ENCODE measurements at regions not wholly inside any gene's neighbourhood (a gene's known extent, or its start where the extent isn't known, plus 50 kb on each side); places are given as distances from the start of the nearest gene placed in this dataset.

DNA sequence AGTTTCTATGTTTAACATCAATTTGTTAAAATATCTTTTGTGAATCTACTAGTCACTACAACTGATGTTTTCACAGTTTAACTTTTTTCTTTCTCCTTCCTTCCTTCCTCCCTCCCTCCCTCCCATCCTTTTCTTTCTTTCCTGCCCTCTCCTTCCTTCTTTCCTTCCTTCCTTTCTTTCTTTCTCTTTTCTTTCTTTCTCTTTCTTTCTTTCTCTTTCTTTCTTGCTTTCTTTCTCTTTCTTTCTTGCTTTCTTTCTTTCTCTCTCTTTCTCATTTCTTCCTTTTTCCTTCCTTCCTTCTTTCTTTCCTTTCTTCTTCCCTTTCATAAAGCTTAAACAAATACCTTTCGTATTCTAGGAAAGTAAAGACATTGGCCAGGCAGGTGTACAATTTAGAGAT, 2083.0 kb upstream of the CELF4 start:
- DNase-seq = no peak

DNA sequence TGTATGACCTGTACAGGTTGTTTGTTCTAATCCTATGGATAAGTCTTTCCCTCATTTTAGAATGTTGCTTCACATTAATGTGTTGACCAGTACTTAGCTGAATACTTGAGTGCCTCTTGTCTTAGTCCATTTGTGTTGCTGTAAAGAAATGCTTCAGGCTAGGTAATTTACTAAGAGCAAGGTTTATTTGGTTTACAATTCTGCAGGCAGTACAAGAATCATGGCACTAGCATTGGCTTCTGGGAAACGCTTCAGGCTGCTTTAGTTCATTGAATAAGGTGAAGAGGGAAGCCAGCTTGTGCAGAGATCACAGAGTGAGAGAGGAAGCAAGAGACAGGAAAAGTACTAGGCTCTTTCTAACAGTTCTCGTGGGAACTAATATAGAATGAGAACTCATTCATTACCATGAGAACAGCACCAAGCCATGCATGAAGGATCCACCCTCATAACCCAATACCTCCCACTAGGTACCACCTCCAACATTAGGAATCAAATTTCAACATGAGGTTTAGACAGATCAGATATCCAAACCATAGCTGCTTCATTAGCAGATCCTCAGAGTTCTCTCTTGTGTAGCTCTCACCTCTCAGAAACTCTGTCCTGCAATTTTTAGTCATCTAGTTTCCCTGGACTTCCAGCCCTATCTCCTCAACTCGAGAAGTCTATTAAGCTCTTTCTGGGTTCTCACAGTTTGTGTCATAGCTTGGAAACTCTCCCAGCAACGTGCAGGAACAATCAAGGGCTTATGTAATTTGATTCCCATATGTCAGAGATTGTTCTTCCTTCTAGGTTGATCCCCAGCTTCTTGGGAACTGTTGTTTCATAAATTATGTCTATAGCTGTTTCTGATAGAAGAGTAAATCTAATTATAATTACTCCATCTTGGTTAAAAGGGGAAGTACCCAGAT, 2082.3 kb upstream of the CELF4 start:
- no peak for DNase-seq

DNA sequence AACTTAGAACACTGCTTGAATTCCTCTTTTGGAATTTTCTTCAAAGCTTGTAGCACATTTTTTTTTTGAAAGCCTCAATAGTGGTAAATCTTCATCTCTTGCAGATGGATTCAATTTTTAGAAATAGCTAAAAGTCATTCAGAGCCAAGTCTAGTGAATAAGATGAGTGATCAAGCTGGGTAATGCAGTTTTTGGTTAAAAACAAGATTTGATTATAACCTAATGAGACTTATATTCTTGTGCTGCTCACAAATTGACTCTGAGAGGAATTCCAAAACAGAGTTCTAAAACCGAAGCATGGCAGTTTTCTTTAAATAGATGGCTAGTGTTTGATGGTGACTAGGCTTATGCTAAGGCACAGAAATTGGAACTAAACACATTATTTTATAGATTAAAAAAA, 2072.6 kb upstream of the CELF4 start:
- no peak for DNase-seq

DNA sequence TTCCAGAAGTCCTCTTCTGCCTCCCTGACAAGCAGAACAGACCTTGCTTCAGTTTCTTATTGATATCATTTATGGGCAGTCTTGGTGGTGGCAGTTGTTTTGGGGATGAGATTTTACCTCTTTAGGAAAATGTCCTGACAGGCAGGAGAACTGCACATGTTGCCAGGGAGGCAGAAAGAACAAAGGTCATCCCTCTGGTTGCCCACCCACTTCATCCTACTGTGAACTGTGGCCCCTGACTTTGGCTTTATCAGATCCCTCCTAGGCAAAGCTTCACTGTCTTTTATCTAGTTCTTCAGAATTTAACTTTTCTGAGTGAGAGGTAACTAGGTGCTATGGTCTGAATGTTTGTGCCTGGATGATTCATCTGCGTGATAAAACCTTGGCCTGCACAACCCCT, 2071.3 kb upstream of the CELF4 start:
- no peak for DNase-seq

DNA sequence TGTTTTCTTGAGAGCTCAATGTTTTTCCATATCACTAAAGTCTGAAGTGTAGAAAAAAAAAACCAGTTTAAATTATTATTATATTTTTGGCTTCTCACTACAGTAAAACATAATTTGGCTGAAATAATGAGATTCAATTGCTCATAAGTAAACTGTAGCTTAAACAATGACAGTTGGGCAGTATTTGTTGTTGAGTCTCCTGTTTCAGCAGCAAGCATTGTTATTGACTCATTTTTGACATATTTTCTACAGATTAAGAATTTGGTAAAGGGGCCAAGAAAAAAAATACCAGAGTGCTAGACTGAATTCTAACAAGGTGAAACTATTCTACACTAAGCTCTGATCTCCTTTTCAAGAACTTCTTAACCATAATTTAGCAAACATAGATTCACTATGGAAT, 2070.4 kb upstream of the CELF4 start:
- no peak for DNase-seq

DNA sequence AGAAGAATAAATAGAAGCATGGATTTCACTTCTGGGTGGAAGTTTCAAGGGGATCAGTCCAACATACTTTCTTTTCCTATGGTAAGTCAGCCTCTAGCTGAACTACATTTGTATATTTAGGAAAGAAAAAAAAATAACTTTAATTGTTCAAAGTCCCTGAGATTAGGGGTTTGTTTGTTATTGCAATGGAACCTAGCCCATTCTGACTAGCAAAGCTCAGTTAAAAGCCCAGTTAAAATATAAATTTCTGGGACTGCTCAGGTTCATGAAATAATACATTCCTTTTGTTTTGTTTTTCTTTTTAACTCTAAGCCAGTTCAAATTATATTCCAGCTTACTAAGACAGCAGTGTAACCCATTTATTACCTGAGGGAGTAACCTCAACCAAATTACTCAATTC, 2069.6 kb upstream of the CELF4 start:
- no peak for DNase-seq

DNA sequence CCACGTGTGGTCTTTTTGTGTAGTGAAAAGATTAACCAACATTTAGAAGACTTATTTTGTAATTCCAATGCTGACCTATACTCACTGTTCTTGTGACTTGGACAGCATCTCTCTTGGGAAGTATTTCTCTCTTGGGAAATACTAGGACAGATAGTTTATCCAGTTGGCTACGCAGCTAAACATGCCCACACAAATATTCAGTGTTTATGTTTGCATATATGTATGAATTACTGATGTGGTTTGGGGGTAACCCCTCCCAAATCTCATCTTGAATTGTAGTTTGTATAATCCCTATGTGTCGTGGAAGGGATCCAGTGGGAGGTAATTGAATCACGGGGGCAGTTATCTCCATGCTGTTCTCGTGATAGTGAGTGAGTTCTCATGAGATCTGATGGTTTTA, 2062.3 kb upstream of the CELF4 start:
- DNase-seq = no peak

DNA sequence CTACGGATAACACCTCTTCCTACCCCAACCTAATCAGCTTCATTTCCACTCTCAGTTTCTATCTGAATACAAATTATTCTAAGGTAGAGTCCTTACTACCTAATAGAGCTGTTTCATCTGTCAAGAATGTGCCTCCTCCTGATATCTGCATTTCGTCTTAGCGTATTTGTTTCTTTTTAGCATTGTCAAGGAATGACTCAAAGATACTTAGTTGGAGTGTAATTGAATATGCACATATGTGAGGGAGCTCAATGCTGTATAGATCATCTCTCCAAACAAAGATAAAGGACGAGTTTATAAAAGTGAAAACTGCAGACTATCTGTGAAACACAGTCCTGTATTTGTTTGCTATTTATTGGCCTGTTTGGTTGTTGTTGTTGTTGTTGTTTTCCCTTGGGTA, 2059.4 kb upstream of the CELF4 start:
- no peak for DNase-seq

DNA sequence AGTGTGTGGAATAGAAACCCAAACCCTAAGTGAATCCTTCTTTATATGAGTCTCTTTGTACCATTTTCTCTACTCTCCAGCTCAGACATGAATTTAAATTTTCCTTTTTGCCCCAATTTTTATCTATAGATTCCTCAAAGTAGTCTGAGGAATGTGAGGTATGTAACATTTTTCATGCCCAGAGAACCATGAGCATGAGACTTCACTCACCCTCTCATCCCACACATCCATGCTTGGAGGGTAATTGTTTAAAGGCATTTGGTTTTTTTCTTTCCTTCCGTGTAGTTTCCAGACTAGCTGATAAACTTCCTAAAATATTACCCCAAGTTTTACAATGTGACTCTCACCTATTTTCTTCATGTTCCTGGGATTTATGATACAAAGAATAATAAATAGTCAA, 2056.8 kb upstream of the CELF4 start:
- no peak for DNase-seq

DNA sequence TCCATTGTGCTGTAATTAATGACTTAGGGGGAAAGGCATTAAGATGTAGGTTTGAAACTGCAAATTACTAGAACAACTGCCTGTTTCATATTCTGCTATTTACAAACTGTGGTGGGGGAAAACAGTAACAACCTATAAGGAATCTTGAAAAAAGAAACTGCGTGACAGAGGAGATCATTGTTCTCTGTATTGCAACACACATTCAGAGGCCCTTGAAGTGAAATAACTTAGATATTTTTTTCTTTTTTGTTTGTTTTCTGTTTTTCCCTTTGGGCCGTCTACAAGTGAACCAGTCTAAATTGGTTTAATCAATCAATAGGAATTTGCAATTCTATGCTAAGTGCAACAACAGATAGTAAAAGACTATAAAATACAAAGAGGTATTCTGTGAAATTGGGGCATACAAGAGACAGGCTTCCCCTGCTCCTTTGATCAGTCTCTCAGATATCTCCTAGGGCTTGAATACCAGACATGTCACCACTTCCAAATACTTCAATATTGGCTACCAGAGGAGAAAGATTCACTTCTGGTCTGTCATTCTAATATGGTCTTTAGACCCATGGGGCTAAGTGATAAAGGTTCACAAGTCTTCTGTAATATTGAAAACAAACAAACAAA, 2055.1 kb upstream of the CELF4 start:
- no peak for DNase-seq

DNA sequence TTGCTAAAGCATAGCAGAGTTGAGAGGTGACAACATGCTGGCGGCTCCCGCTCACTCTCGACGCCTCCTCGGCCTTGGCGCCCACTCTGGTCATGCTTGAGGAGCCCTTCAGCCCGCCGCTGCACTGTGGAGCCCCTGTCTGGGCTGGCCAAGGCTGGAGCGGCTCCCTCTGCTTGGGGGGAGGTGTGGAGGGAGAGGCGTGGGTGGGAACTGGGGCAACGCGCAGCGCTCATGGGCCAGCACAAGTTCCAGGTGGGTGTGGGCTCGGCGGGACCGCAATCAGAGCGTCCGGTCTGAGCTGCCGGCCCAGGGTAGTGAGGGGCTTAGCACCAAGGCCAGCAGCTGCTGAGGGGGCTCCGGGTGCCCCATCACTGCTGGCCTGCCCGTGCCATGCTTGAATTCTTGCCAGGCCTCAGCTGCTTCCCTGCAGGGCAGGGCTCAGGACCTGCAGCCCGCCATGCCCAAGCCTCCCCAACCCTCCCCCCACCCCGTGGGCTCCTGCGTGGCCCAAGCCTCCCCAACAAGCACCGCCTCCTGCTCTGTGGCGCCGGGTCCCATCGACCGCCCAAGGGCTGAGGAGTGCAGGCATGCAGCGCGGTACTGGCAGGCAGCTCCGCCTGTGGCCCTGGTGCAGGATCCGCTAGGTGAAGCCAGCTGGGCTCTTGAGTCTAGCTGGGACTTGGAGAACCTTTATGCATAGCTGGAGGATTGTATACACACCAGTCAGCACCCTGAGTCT, 2052.8 kb upstream of the CELF4 start:
- no peak for DNase-seq

DNA sequence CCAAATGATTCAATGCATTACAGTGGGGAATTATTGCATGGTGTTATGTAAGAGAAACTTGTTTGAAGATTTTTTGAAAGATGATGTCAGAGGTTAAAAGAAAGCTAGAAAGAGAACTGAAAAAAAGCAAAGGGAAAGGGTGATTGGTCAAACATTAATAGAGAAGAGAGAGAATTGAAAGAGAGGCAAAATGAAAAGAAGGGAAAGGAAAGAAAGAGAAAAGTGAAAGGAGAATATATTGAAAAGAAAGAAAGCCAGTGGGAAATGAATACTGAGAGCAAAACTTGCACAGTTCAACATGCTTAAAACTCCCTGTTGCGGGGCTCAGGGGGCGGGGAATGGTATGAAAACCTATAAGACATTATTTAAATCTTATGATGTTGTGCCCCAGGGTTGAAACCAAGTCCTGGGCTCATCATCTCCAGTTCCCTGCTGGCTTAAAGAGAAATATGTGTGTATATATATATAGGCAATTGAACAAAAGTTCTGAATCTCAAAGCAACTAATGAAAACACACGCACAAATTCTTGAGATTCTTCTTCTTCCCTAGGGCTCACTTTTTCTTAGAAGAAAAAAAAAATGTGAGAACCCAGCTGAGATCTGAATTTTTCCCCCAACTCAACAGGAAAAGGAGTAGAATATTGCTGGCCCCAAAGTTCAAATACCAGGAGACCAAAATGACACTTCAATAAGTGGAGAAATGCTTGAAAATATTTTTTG, 2045.9 kb upstream of the CELF4 start:
- no peak for DNase-seq

DNA sequence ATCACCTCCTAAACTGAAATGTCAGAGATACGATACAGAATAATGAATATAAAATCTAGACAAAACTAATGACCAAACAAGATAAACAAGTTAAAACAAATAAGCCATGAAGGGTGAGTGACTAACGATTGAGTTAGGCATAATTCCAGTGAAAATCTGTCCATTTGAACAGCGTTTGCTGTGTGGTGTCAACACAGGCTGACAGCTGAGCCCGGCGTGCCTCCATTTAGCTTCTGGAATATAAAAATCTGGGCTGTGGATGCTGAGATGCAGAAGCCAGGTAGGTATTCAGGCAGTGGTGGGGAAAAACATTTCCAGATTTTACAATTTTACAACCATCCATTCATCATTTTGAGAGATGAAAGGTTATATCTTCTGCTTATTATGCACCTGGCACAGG, 2041.4 kb upstream of the CELF4 start:
- DNase-seq = no peak

DNA sequence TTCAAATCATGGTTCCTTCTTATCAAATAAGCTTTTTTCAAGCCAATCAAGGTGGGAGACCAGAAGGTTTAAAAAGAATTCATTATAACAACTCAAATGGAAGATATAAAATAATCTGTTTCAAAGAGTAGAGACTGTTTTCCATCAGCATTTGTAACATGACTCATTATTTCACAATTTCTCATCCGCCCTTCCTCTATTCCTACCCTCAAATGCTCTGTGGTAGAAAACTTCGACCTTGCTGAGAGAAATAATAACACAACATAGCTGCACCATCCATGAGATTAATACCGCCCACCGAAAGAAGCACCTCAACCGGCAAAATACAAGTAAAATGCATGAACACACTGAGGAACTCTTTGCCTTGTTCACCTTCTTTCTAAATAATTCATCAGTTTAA, 2039.2 kb upstream of the CELF4 start:
- no peak for DNase-seq

DNA sequence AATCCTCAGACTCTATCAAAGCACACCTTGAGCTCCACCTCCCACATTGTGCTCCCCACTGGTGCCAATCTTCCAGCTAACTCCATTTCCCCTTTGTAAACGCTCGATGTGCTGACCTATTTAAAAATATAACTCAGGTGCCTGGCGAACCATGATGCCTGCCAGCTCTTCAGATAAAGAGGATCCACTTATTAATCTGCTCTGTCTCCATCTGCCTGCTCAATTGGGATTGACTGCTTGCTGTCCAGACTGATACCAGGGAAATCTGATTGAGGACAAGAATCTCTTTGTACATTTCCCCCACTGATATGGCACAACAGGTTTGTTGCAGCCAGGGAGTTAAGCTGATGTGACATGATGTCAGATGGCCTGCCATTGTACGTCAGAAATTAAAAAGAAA, 2036.5 kb upstream of the CELF4 start:
- DNase-seq = no peak

DNA sequence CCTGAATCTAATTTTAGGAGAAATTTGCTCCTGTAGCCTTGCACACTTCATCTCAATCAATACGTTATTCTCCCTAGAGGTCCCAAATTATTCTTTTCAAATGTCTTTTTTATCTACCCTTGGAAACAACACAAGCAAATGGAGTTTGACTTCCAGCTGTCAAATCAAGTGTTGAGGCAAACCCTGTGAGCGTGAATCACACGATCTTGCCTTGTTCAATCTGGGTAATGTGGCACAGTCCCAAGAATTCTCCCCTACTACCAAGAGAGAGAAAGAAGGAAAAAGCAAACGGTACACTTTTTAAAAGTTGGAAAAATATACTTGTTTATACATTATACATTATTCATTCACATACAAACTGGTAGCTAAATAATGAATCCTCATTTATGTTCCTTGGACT, 2035.3 kb upstream of the CELF4 start:
- DNase-seq = no peak

DNA sequence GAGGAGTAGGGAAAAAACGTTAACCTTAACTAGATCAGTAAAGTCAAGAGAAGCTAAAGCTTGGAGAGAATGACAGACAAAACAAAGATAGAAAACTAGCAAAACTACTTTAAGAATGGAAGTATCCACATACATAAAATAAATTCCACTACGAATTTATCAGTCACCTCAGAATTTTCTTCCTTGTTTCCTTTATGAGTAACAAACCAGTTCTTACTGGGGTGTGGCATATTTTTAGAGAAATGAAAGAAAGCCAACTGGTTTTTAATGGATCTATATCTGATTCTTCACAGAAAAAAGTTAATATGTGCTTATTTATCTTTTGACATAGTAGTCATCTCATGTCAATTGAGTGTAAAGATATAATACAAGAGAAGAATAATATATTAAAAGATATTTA, 2033.7 kb upstream of the CELF4 start:
- DNase-seq = no peak

DNA sequence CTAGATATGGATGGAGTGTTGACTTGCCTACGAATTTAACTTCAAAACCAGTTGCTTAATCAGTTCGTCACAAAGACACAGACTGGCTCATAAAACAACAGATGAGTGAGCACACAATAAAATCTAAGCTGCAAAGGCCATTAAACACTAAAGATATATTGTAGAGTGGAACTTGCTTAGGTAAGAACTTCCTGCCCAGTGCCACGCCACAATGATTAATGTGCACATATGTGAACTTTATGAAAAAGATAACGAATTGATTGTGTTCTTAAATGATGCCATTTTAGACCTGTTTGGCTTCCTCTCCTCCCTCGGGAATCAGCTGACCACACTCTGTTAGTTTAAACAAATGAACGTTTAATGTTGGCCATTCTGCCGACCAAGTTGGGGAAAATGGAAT, 2031.3 kb upstream of the CELF4 start:
- DNase-seq = no peak

DNA sequence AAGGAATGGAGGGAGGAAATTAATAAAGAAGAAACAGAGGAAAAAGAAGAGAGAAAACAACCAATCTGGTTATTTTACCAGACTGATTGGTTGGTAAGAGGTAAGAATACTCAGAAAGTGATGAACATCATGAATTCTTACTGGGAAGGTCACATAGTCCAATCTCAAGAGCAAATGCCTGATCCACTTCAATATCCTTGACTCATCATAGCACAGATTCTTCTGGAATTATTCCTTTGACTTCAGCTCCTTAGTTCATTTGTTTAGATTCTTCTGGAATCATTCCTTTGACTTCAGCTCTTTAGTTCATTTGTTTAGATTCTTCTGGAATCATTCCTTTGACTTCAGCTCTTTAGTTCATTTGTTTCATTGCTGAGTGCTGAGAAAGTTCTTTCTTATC, 2030.6 kb upstream of the CELF4 start:
- no peak for DNase-seq

DNA sequence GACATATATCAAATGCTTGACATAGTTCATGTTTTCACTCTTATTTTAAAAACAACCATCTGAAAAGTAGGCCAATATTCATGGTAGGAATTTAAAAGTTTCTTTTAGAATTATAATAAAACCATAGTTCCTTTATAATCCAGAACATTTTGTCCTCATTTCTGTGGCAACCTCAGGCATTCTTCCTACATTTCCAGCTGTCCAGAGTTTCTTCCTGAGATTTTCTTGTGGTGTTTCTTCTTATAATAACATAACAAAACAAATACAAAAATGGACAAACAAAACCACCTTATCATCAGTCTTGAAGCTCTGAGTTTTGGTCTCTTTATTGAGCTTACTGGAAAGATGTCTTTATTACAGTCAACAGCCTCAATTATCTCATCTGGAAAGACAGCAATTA, 2028.6 kb upstream of the CELF4 start:
- no peak for DNase-seq

DNA sequence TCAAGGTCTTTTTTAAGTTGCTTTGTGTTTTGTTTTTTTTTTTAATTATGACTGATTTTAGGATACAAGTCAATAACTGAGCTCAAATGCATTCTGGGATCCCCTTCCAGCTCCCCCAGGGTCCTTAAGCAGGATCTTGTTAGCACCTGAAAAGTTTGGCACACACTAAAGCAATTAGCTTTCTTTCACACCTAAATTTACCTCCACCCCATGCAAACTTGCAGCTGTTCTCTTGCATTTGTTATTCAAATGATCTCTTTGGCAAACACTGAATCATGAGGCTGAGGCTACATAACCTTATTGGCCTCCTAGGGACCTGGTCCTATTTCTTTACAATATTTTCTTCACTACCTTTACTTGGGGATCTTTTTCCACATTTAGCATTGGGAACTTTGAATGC, 2026.1 kb upstream of the CELF4 start:
- DNase-seq = no peak

DNA sequence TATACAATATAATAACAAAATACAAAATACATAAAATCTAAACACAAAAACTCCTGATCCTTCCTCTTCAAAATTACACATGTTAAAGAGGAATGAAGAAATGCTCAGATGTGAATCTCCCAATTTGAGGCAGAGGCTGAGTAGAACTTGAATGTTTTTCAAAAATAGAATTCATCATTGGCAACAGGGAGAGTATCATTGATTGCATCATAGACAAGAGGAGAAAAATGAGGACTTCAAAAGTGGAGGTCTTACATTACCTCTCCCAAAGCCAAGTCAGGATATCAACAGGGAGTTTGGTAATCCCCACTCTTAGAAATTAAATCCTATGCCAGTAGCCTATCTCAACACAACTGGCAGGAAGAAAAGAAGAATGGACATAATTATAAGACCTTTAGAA, 2023.9 kb upstream of the CELF4 start:
- no peak for DNase-seq
